Uterus (tissue), 2 donors: ENCODE measurements at regions not wholly inside any gene's neighbourhood (a gene's known extent, or its start where the extent isn't known, plus 50 kb on each side); places are given as distances from the start of the nearest gene placed in this dataset.

ENCODE experiments used
- CTCF ChIP-seq, 4 experiments: fragments of 200-600 bp in 2 of 4; fragments of 450-650 bp in 2 of 4; sonication (generic) in 2 of 4; IDR thresholded peaks; one replicate each; pipeline ENCODE4 v1.5.1; 2016 to 2019; ENCODE audit warnings: antibody characterized with exemption in 4 of 4, mild to moderate bottlenecking in 2 of 4, moderate library complexity in 1 of 4
- POLR2A ChIP-seq, 2 donors: fragments of 450-650 bp; IDR thresholded peaks; one replicate each; pipeline ENCODE4 v1.6.1; 2016; ENCODE audit warnings: antibody characterized with exemption in 2 of 2, mild to moderate bottlenecking in 1 of 2, moderate library complexity in 1 of 2

- no peak for TF ChIP-seq CTCF (IDR thresholded peaks at IDR 0.05)
- no peak for TF ChIP-seq POLR2A (IDR thresholded peaks at IDR 0.05)
Observed at GRCh38 chr12:124726596-124727263, 136.9 kb downstream of the SCARB1 start.
